ENCODE measurements at regions not wholly inside any gene's neighbourhood (a gene's known extent, or its start where the extent isn't known, plus 50 kb on each side); places are given as distances from the start of the nearest gene placed in this dataset.

- Histone ChIP-seq H3K9ac (no peak overlapping the region), H4K20me1 (ENCODE audit: insufficient read depth) (no peaks in the 10 kb centered on the region), H2AFZ (ENCODE audit: low read depth) (no peak overlapping the region), H3K4me2 (no peak overlapping the region), H3K4me1 (ENCODE audit: low read depth, poor library complexity, severe bottlenecking) (no peaks in the 10 kb centered on the region), H3K4me3 (IDR thresholded peaks at IDR 0.05; ENCODE audit: insufficient read depth, low read depth, low read length) (no peak overlapping the region), H3K27me3 (ENCODE audit: insufficient read depth, low read depth) (no peaks in the 10 kb centered on the region), H3K27ac (no peak overlapping the region), H3K79me2 (ENCODE audit: insufficient read depth, low read depth) (no peaks in the 10 kb centered on the region), H3K36me3 (ENCODE audit: insufficient read depth) (no peaks in the 10 kb centered on the region)
- no peak for TF ChIP-seq CTCF (conservative IDR thresholded peaks at IDR 0.05; ENCODE audit: low read depth, low read length)
Observed at GRCh38 chrX:113059714-113060113, 219.1 kb upstream of the AMOT start.

DNA sequence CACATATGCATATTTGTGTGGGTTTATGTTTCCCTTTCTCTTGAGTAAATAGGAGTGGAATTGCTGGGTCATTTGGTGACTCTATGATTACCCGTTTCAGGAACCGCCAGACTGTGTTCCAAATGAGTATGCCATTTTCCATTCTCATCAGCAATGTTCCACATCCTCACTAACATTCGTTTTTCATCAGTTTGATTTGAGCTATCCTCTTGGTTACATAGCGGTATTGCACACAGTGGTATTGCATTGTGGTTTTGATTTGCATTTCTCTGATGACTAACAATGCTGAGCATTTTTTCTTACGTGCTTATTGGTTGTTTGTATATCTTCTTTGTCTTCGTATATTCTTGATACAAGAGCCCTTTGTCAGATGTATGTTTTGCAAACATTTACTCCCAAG lies 218.0 kb upstream of the AMOT start:
- no peak for TF ChIP-seq CTCF (conservative IDR thresholded peaks at IDR 0.05; ENCODE audit: low read depth, low read length)
- Histone ChIP-seq H3K27ac (no peak overlapping the region), H3K4me3 (IDR thresholded peaks at IDR 0.05; ENCODE audit: insufficient read depth, low read depth, low read length) (no peak overlapping the region), H3K9ac (no peak overlapping the region), H3K36me3 (ENCODE audit: insufficient read depth) (no peaks in the 10 kb centered on the region), H3K79me2 (ENCODE audit: insufficient read depth, low read depth) (no peaks in the 10 kb centered on the region), H4K20me1 (ENCODE audit: insufficient read depth) (no peaks in the 10 kb centered on the region), H3K4me1 (ENCODE audit: low read depth, poor library complexity, severe bottlenecking) (no peaks in the 10 kb centered on the region), H3K4me2 (no peak overlapping the region), H2AFZ (ENCODE audit: low read depth) (no peak overlapping the region), H3K27me3 (ENCODE audit: insufficient read depth, low read depth) (no peaks in the 10 kb centered on the region)

DNA sequence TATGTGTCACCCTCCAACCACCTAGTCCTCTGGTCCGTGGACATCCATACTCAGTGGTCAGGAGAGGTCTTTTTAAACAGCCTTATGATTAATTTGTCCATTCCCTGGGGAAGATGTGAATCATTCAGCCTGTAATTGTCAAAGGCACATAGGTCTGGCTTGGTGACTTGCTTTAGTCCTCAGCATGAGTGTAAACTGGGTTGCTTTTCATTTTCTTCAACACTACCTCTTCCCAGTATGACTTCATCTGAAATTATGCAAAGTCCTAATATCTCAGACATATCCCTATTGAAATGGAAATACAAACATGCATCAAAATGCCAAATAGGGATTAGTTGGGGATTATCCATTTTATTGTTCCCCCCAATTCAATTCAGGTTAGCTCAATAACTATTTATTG lies 208.3 kb upstream of the AMOT start:
- H3K4me1 ChIP-seq (ENCODE audit: low read depth, poor library complexity, severe bottlenecking), result no peaks in the 10 kb centered on the region
- no peak overlapping the region for H2AFZ ChIP-seq (ENCODE audit: low read depth)
- no peaks in the 10 kb centered on the region for H4K20me1 ChIP-seq (ENCODE audit: insufficient read depth)
- TF ChIP-seq CTCF (conservative IDR thresholded peaks at IDR 0.05; ENCODE audit: low read depth, low read length), result no peak
- H3K4me3 ChIP-seq (IDR thresholded peaks at IDR 0.05; ENCODE audit: insufficient read depth, low read depth, low read length), result no peak overlapping the region
- H3K27me3 ChIP-seq (ENCODE audit: insufficient read depth, low read depth), result no peaks in the 10 kb centered on the region
- H3K9ac ChIP-seq, result no peak overlapping the region
- no peaks in the 10 kb centered on the region for H3K79me2 ChIP-seq (ENCODE audit: insufficient read depth, low read depth)
- no peak overlapping the region for H3K27ac ChIP-seq
- H3K36me3 ChIP-seq (ENCODE audit: insufficient read depth), result no peaks in the 10 kb centered on the region
- no peak overlapping the region for H3K4me2 ChIP-seq

GRCh38 chrX:113048480-113048879 lies 207.8 kb upstream of the AMOT start:
- Histone ChIP-seq H3K27ac (no peak overlapping the region), H4K20me1 (ENCODE audit: insufficient read depth) (no peaks in the 10 kb centered on the region), H3K79me2 (ENCODE audit: insufficient read depth, low read depth) (no peaks in the 10 kb centered on the region), H3K4me3 (IDR thresholded peaks at IDR 0.05; ENCODE audit: insufficient read depth, low read depth, low read length) (no peak overlapping the region), H3K4me2 (no peak overlapping the region), H3K4me1 (ENCODE audit: low read depth, poor library complexity, severe bottlenecking) (no peaks in the 10 kb centered on the region), H3K36me3 (ENCODE audit: insufficient read depth) (no peaks in the 10 kb centered on the region), H2AFZ (ENCODE audit: low read depth) (no peak overlapping the region), H3K9ac (no peak overlapping the region), H3K27me3 (ENCODE audit: insufficient read depth, low read depth) (no peaks in the 10 kb centered on the region)
- TF ChIP-seq CTCF (conservative IDR thresholded peaks at IDR 0.05; ENCODE audit: low read depth, low read length), result no peak
